ENCODE measurements at regions not wholly inside any gene's neighbourhood (a gene's known extent, or its start where the extent isn't known, plus 50 kb on each side); places are given as distances from the start of the nearest gene placed in this dataset.

- TF ChIP-seq POLR2A (IDR thresholded peaks at IDR 0.05) (no peak), CTCF (IDR thresholded peaks at IDR 0.05) (no peak), EP300 (IDR thresholded peaks at IDR 0.05) (no peak)
These were observed 599.2 kb upstream of the PCDH15 start for GRCh38 chr10:55400075-55400849.

Data from tibial nerve (tissue), 4 donors.